ENCODE measurements at regions not wholly inside any gene's neighbourhood (a gene's known extent, or its start where the extent isn't known, plus 50 kb on each side); places are given as distances from the start of the nearest gene placed in this dataset.
"Not testable (repeated sequence)": the region's sequence is repeated elsewhere in the genome, so short reads cannot be mapped to it uniquely, and the experiment has no call there.

DNA sequence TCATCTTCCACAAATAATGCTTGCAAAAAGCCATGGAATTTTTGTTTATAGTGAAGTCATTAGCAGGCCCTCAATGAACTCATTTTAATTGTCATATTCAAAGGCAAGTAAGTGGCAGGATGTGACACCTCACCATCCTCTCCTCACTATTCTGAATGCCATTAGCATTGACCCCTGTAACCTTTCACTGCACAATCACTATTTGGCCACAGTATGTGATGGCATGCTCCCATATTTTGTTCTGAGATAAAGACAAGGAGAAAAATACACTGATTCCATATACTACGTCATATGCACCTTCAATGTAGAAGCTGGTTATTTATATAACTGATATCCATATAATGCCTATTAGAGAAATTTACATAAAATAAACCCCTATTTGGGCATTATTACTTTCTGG lies 1443.2 kb downstream of the SUCLG1 start:
- no CpG with 5 or more reads among the region's 1 CpG for WGBS
- H3K27me3 ChIP-seq (ENCODE audit: insufficient read depth, low read length), result no peaks in the 10 kb centered on the region
- no peak overlapping the region for H3K9ac ChIP-seq (ENCODE audit: low read depth, low read length)
- H3K36me3 ChIP-seq (ENCODE audit: insufficient read depth, low read length), result no peaks in the 10 kb centered on the region
- no peak overlapping the region for H3K27ac ChIP-seq (ENCODE audit: low read depth, low read length)
- no peaks in the 10 kb centered on the region for H3K9me3 ChIP-seq (ENCODE audit: insufficient read depth, low read depth, low read length)
- H3K4me3 ChIP-seq (ENCODE audit: low read length), result no peak overlapping the region
- H3K4me1 ChIP-seq (ENCODE audit: insufficient read depth, low read length), result no peaks in the 10 kb centered on the region

DNA sequence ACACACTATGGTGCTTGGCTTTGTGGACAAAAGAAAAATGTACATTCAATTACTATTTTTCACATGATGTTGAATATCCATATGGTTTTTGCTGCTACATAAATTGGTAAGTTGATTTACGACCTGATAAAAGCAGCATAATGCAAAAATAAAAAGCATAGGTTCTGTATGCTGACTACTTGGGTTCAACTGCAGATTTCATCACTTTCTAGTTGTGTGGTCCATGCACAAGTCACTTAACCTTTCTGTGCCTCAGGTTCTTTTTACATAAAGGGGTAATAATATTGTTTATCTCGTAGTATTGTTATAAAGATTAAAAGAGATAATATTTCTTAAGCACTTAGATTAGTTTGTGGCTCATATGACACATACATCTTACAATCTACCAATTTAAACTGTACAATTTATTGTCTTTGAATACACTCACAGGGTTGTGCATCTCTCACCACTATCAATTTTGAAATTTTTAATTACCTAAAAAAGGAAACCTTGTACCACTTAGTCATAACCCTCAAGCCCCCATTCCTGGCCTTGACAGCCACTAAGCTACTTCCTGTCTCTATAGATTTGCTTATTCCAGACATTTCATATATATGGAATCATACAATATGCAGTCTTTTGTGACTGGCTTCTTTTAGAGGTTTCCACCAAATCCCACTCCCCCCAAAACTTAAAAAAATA lies 1443.9 kb downstream of the SUCLG1 start:
- no peak overlapping the region for H3K4me3 ChIP-seq (ENCODE audit: low read length)
- H3K9me3 ChIP-seq (ENCODE audit: insufficient read depth, low read depth, low read length), result no peaks in the 10 kb centered on the region
- no peak overlapping the region for H3K27ac ChIP-seq (ENCODE audit: low read depth, low read length)
- no peaks in the 10 kb centered on the region for H3K36me3 ChIP-seq (ENCODE audit: insufficient read depth, low read length)
- H3K27me3 ChIP-seq (ENCODE audit: insufficient read depth, low read length), result no peaks in the 10 kb centered on the region
- WGBS, result 100% methylated on average over 1 of the region's 2 CpGs
- no peak overlapping the region for H3K9ac ChIP-seq (ENCODE audit: low read depth, low read length)
- H3K4me1 ChIP-seq (ENCODE audit: insufficient read depth, low read length), result no peaks in the 10 kb centered on the region

DNA sequence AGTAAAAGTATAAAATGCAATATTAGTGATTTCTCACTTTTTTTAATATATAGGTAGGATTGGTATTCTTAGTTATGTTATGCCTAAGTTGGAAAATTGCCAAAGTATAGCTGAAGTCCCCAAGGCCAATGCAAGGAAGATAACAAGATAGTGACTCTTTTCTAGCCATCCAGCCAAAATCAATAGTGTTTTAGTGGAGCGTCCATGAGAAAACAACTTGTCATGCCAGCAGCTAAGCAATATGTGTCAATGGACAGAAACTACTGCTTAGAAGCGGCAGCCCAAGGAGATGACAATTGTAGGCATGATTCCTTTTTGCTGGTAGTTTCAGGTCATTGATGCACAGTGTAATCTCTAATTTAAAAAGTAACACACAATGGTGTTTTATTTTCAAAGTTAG lies 1444.6 kb downstream of the SUCLG1 start:
- no peak overlapping the region for H3K9ac ChIP-seq (ENCODE audit: low read depth, low read length)
- H3K4me3 ChIP-seq (ENCODE audit: low read length), result no peak overlapping the region
- no peaks in the 10 kb centered on the region for H3K27me3 ChIP-seq (ENCODE audit: insufficient read depth, low read length)
- 79% methylated on average over 2 of the region's 2 CpGs for WGBS
- no peaks in the 10 kb centered on the region for H3K9me3 ChIP-seq (ENCODE audit: insufficient read depth, low read depth, low read length)
- no peaks in the 10 kb centered on the region for H3K4me1 ChIP-seq (ENCODE audit: insufficient read depth, low read length)
- H3K27ac ChIP-seq (ENCODE audit: low read depth, low read length), result no peak overlapping the region
- H3K36me3 ChIP-seq (ENCODE audit: insufficient read depth, low read length), result no peaks in the 10 kb centered on the region

DNA sequence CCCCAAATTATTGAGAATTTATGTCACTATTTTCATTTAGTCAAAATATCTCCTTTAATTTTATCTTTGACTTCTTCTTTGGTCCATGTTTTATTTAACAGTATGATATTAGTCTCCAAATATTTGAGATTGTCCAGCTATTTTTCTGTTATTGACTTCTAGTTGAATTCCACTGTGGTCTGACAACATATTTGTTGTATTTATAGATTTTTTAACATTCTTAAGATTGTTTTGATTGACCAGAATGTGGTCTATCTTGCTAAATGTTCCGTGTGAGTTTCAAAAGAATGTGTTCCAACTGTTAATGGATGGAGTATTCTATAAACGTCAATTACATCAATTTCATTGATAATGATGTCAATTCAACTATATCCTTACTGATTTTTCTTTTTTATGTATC lies 1452.1 kb downstream of the SUCLG1 start:
- Histone ChIP-seq H3K4me1 (ENCODE audit: insufficient read depth, low read length) (no peaks in the 10 kb centered on the region), H3K27ac (ENCODE audit: low read depth, low read length) (no peak overlapping the region)
- no CpG with 5 or more reads among the region's 2 CpGs for WGBS

DNA sequence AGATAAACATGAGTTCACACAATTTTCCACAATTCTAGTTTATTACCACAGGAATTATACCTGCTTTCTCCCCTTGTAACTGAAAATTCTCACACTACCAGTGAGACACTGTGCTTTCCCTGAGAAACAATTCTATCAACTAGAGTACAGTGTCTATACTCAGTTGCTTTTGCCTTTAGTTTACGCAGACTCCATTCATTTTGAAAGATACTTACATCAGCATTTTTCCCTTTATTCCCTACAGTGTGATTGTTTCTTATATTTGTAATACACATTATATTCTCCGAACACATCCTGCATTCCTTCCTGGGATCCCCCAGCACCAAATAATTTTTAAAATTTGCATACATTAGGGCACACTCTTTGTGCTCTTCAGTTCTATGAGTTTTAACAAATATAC lies 1455.5 kb downstream of the SUCLG1 start:
- H3K27me3 ChIP-seq (ENCODE audit: insufficient read depth, low read length), result no peaks in the 10 kb centered on the region
- H3K4me3 ChIP-seq (ENCODE audit: low read length), result no peak overlapping the region
- H3K36me3 ChIP-seq (ENCODE audit: insufficient read depth, low read length), result no peaks in the 10 kb centered on the region
- H3K4me1 ChIP-seq (ENCODE audit: insufficient read depth, low read length), result no peaks in the 10 kb centered on the region
- H3K27ac ChIP-seq (ENCODE audit: low read depth, low read length), result no peak overlapping the region
- H3K9ac ChIP-seq (ENCODE audit: low read depth, low read length), result no peak overlapping the region
- WGBS, result 91% methylated on average over 2 of the region's 2 CpGs
- no peaks in the 10 kb centered on the region for H3K9me3 ChIP-seq (ENCODE audit: insufficient read depth, low read depth, low read length)

More for the DNA sequence above, 1452.1 kb downstream of the SUCLG1 start:
- Histone ChIP-seq H3K9ac (ENCODE audit: low read depth, low read length) (no peak overlapping the region), H3K27me3 (ENCODE audit: insufficient read depth, low read length) (no peaks in the 10 kb centered on the region), H3K4me3 (ENCODE audit: low read length) (no peak overlapping the region), H3K36me3 (ENCODE audit: insufficient read depth, low read length) (no peaks in the 10 kb centered on the region), H3K9me3 (ENCODE audit: insufficient read depth, low read depth, low read length) (no peaks in the 10 kb centered on the region)

DNA sequence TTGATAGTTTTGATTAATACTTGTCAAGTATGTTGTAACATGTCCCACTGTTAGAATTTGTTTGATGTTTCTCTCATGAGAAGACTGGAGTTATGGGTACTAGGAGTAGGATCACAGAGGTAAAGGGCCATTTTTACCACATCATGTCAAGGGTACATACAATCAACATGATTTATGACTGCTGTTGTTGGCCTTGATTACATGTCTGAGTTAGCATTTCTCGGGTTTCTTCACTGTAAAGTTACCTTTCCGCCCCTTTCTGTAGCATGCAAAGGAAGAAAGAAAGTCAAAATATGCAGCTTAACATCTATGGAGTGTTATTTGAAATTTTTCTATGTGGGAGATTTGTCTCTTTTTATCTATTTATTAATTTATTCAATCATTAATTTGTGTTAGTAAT lies 1456.4 kb downstream of the SUCLG1 start:
- H3K4me3 ChIP-seq (ENCODE audit: low read length), result no peak overlapping the region
- H3K36me3 ChIP-seq (ENCODE audit: insufficient read depth, low read length), result no peaks in the 10 kb centered on the region
- H3K27me3 ChIP-seq (ENCODE audit: insufficient read depth, low read length), result no peaks in the 10 kb centered on the region
- no peaks in the 10 kb centered on the region for H3K4me1 ChIP-seq (ENCODE audit: insufficient read depth, low read length)
- H3K27ac ChIP-seq (ENCODE audit: low read depth, low read length), result no peak overlapping the region
- H3K9ac ChIP-seq (ENCODE audit: low read depth, low read length), result no peak overlapping the region
- H3K9me3 ChIP-seq (ENCODE audit: insufficient read depth, low read depth, low read length), result no peaks in the 10 kb centered on the region
- 87% methylated on average over 2 of the region's 2 CpGs for WGBS

DNA sequence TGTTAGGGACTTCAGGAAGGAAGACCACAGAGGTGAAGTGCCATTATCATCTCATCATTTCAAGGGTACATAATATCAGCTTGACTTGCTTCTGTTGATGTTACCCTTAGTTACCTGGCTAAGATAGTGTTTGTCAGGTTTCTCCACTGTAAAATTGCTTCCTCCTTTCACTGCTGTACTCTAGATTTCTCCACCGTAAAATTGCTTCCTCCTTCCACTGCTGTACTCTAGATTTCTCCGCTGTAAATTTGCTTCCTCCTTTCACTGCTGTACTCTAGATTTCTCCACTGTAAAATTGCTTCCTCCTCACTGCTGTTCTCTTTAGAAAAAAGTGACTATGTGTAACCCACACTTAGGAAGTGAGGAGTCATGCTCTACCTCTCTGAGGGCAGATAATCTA lies 1460.3 kb downstream of the SUCLG1 start:
- Histone ChIP-seq H3K36me3 (ENCODE audit: insufficient read depth, low read length) (no peaks in the 10 kb centered on the region), H3K9ac (ENCODE audit: low read depth, low read length) (no peak overlapping the region), H3K27me3 (ENCODE audit: insufficient read depth, low read length) (no peaks in the 10 kb centered on the region), H3K4me1 (ENCODE audit: insufficient read depth, low read length) (peaks cover 2% of the 10 kb centered on the region; the same call in 1 of the 2 replicates), H3K4me3 (ENCODE audit: low read length) (no peak overlapping the region), H3K27ac (ENCODE audit: low read depth, low read length) (no peak overlapping the region), H3K9me3 (ENCODE audit: insufficient read depth, low read depth, low read length) (no peaks in the 10 kb centered on the region)
- 50% methylated on average over 2 of the region's 2 CpGs for WGBS

DNA sequence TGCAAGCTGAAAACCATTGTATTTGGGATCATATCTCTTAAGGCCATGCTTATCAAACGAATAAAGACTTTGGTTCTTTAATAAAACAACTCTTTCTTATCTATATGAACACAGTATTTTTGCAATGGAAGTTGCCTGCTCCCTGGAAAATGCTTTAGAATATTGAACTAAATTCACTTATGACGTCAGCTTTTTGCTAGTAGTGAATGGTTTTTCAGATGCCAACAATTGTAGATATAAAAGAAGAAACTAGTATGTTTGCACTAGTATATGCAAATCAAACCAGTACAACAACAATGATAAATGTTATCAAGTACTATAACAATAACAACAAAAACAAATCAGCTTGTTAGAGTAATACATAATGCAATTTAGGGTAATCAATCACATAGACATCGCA lies 1462.9 kb downstream of the SUCLG1 start:
- no peaks in the 10 kb centered on the region for H3K27me3 ChIP-seq (ENCODE audit: insufficient read depth, low read length)
- H3K4me1 ChIP-seq (ENCODE audit: insufficient read depth, low read length), result peaks cover 6% of the 10 kb centered on the region; the same call in 1 of the 2 replicates
- WGBS, result 0% methylated on average over 1 of the region's 3 CpGs
- H3K36me3 ChIP-seq (ENCODE audit: insufficient read depth, low read length), result no peaks in the 10 kb centered on the region
- H3K27ac ChIP-seq (ENCODE audit: low read depth, low read length), result no peak overlapping the region
- H3K9ac ChIP-seq (ENCODE audit: low read depth, low read length), result no peak overlapping the region
- H3K9me3 ChIP-seq (ENCODE audit: insufficient read depth, low read depth, low read length), result no peaks in the 10 kb centered on the region
- no peak overlapping the region for H3K4me3 ChIP-seq (ENCODE audit: low read length)

DNA sequence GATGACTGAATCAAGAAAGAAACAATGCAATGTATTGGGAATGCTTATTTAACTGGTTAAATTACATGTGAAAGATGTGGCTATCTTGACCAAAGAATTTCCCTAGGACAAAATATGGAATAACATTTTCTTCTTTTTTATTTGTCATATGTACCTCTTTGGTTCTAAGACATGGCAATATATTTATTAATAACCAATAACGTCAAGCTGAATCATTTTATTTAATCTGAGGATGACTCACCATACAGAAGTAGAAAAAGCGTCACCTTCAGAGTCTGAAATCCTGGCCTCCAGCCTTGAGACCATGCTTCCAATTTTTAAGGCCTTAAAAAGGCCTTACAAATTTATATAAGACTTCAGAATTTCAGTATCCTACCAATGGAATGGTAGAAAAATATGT lies 1464.9 kb downstream of the SUCLG1 start:
- H3K9me3 ChIP-seq (ENCODE audit: insufficient read depth, low read depth, low read length), result no peaks in the 10 kb centered on the region
- H3K27ac ChIP-seq (ENCODE audit: low read depth, low read length), result no peak overlapping the region
- H3K36me3 ChIP-seq (ENCODE audit: insufficient read depth, low read length), result no peaks in the 10 kb centered on the region
- H3K9ac ChIP-seq (ENCODE audit: low read depth, low read length), result no peak overlapping the region
- WGBS, result 50% methylated on average over 2 of the region's 2 CpGs
- peaks cover 6% of the 10 kb centered on the region; the same call in 1 of the 2 replicates for H3K4me1 ChIP-seq (ENCODE audit: insufficient read depth, low read length)
- H3K4me3 ChIP-seq (ENCODE audit: low read length), result no peak overlapping the region
- H3K27me3 ChIP-seq (ENCODE audit: insufficient read depth, low read length), result no peaks in the 10 kb centered on the region

DNA sequence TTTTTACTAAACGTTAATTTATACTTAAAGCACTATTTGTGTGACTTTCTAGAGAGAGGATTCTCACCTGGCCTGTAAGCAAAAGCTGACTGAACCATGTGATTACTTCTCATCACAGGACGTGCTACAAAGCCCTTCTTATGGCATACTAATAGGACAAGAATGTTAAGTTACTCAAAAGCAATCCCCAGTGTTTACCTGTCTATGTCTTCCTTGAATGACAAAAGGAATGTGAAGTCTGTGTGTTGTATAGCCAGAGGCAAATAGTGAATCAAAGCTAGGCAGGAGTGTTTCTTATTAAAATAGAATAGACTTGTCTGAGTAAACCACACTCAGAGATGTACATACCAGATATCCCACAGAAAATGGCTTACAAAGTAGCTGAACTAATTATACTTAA lies 1465.5 kb downstream of the SUCLG1 start:
- 80% methylated on average over 1 of the region's 2 CpGs for WGBS
- Histone ChIP-seq H3K27ac (ENCODE audit: low read depth, low read length) (no peak overlapping the region), H3K27me3 (ENCODE audit: insufficient read depth, low read length) (no peaks in the 10 kb centered on the region), H3K4me3 (ENCODE audit: low read length) (no peak overlapping the region), H3K36me3 (ENCODE audit: insufficient read depth, low read length) (no peaks in the 10 kb centered on the region), H3K9me3 (ENCODE audit: insufficient read depth, low read depth, low read length) (no peaks in the 10 kb centered on the region), H3K4me1 (ENCODE audit: insufficient read depth, low read length) (peaks cover 6% of the 10 kb centered on the region; the same call in 1 of the 2 replicates), H3K9ac (ENCODE audit: low read depth, low read length) (no peak overlapping the region)

DNA sequence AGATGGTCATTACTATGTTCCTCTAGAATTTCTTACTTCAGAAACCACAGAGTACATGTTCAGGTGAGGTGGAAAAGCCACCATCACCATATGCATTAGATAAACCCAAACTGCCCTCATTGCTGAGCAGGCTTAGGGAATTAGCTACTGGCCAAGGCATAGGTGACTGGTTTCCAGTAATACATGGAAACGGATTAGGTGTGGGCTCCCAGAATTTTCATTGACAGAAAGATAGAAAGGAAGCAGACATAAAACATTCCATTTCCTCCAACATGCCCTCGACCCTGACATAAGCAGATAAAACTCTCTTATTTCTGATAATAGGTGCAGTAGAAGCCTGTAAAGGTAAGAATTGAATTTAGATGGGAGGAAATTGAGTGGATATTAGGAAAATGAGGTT lies 1466.1 kb downstream of the SUCLG1 start:
- Histone ChIP-seq H3K4me1 (ENCODE audit: insufficient read depth, low read length) (peaks cover 6% of the 10 kb centered on the region; the same call in 1 of the 2 replicates), H3K27me3 (ENCODE audit: insufficient read depth, low read length) (no peaks in the 10 kb centered on the region), H3K4me3 (ENCODE audit: low read length) (no peak overlapping the region), H3K27ac (ENCODE audit: low read depth, low read length) (no peak overlapping the region), H3K9ac (ENCODE audit: low read depth, low read length) (no peak overlapping the region), H3K9me3 (ENCODE audit: insufficient read depth, low read depth, low read length) (no peaks in the 10 kb centered on the region), H3K36me3 (ENCODE audit: insufficient read depth, low read length) (no peaks in the 10 kb centered on the region)
- WGBS, result 94% methylated on average over 1 of the region's 2 CpGs

DNA sequence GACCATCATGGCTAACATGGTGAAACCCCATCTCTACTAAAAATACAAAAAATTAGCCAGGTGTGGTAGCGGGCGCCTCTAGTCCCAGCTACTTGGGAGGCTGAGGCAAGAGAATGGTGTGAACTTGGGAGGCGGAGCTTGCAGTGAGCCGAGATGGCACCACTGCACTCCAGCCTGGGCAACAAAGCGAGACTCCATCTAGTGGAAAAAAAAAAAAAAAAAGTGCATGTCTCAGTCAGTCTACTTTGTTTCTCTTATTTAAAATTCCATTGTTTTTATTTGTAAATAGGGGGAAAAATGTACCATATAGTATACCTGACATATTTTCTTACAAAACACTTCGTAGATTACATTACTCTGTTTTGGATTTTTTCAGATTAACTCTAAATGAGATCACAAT lies 1471.4 kb downstream of the SUCLG1 start:
- H3K27me3 ChIP-seq (ENCODE audit: insufficient read depth, low read length); H3K4me3 ChIP-seq (ENCODE audit: low read length); H3K9ac ChIP-seq (ENCODE audit: low read depth, low read length); H3K9me3 ChIP-seq (ENCODE audit: insufficient read depth, low read depth, low read length); H3K27ac ChIP-seq (ENCODE audit: low read depth, low read length); H3K36me3 ChIP-seq (ENCODE audit: insufficient read depth, low read length); H3K4me1 ChIP-seq (ENCODE audit: insufficient read depth, low read length): not testable (repeated sequence)
- WGBS, result 96% methylated on average over 6 of the region's 6 CpGs

All from HUES64 (cell line).